ENCODE measurements at regions not wholly inside any gene's neighbourhood (a gene's known extent, or its start where the extent isn't known, plus 50 kb on each side); places are given as distances from the start of the nearest gene placed in this dataset.

GRCh38 chr16:87043231-87044031, 273.8 kb downstream of the C16orf95 start:
- H3K4me2 ChIP-seq (ENCODE audit: control insufficient read depth, insufficient read depth), result no peak overlapping the region
- no peaks in the 10 kb centered on the region for H4K20me1 ChIP-seq (ENCODE audit: control insufficient read depth, insufficient read depth)
- ChIA-PET CTCF (interaction anchor here (1.8 kb wide), 1 partner anchor 34 kb away, joined by 5 read pairs; no protein-coding TSS in a partner anchor), POLR2A (no interaction called here), RAD21 (ENCODE audit: unreplicated experiment) (no interaction called here), SMC1A (ENCODE audit: uncharacterized antibody, unreplicated experiment) (no interaction called here)
- DNase-seq (ENCODE audit: low read depth, low spot score), result no peak
- no peak for ATAC-seq
- no peak overlapping the region for H3K9ac ChIP-seq (ENCODE audit: control insufficient read depth, insufficient read depth, low read length)
- in situ Hi-C loops (cut with MboI), result no loop called here
- TF ChIP-seq SIN3A (IDR thresholded peaks at IDR 0.05; ENCODE audit: low read depth, low read length) (no peak), EP300 (IDR thresholded peaks at IDR 0.05; ENCODE audit: borderline replicate concordance in 1 of 2, control insufficient read depth in 1 of 2, low read depth in 2 of 2, low read length in 2 of 2) (no peak), HSF1 (IDR thresholded peaks at IDR 0.05; ENCODE audit: low read depth, low read length) (no peak), HDGF (IDR thresholded peaks at IDR 0.05) (no peak), SRF (IDR thresholded peaks at IDR 0.05; ENCODE audit: low read depth in 2 of 2, low read length in 2 of 2) (no peak)
- H3K27ac ChIP-seq (ENCODE audit: control insufficient read depth, insufficient read depth), result no peak overlapping the region
- intact Hi-C loops (cut with micrococcal nuclease; ENCODE audit: unreplicated experiment), result no loop called here
- FAIRE-seq, result no peak
- no peak overlapping the region for H2AFZ ChIP-seq (ENCODE audit: control insufficient read depth, low read depth, low read length)
- BruUV-seq (replicated peaks), result no TSS peak
- no peaks in the 10 kb centered on the region for H3K9me3 ChIP-seq (replicated peaks; ENCODE audit: control insufficient read depth, insufficient read depth, low read length)
- 24% methylated on average over 20 of the region's 20 CpGs for WGBS (ENCODE audit: insufficient coverage, insufficient replicate concordance, low lambda C conversion rate, missing lambda C conversion rate)
- H3K36me3 ChIP-seq (ENCODE audit: control insufficient read depth in 2 of 2, insufficient read depth in 2 of 2, low read length in 1 of 2), result no peaks in the 10 kb centered on the region
- H3K79me2 ChIP-seq (ENCODE audit: control insufficient read depth, insufficient read depth, low read length), result no peaks in the 10 kb centered on the region
- no peaks in the 10 kb centered on the region for H3K4me1 ChIP-seq (ENCODE audit: control insufficient read depth, insufficient read depth, low read length)
- no peaks in the 10 kb centered on the region for H3K27me3 ChIP-seq (replicated peaks in 1 of 2; ENCODE audit: control insufficient read depth in 2 of 2, insufficient read depth in 2 of 2, low read length in 1 of 2)
- no peak overlapping the region for H3K4me3 ChIP-seq

- no peaks in the 10 kb centered on the region for H3K27me3 ChIP-seq (replicated peaks in 1 of 2; ENCODE audit: control insufficient read depth in 2 of 2, insufficient read depth in 2 of 2, low read length in 1 of 2)
- SMC1A ChIA-PET (ENCODE audit: uncharacterized antibody, unreplicated experiment), result no interaction called here
- no peak overlapping the region for H3K4me2 ChIP-seq (ENCODE audit: control insufficient read depth, insufficient read depth)
- no peaks in the 10 kb centered on the region for H4K20me1 ChIP-seq (ENCODE audit: control insufficient read depth, insufficient read depth)
- FAIRE-seq, result no peak
- RAD21 ChIA-PET (ENCODE audit: unreplicated experiment), result no interaction called here
- no peak overlapping the region for H3K9ac ChIP-seq (ENCODE audit: control insufficient read depth, insufficient read depth, low read length)
- no peak for DNase-seq (ENCODE audit: low read depth, low spot score)
- no peak for TF ChIP-seq ATF3 (IDR thresholded peaks at IDR 0.05; ENCODE audit: borderline replicate concordance, extremely low read depth, low read depth, low read length)
- TF ChIP-seq ESRRA (IDR thresholded peaks at IDR 0.05; ENCODE audit: low read length), result no peak
- TF ChIP-seq SUPT20H (IDR thresholded peaks at IDR 0.05; ENCODE audit: borderline replicate concordance, control insufficient read depth, low read depth, low read length), result no peak
- TF ChIP-seq HDAC2 (IDR thresholded peaks at IDR 0.05), result no peak
- TF ChIP-seq CHD2 (IDR thresholded peaks at IDR 0.05; ENCODE audit: borderline replicate concordance, low read depth, low read length), result no peak
- no peaks in the 10 kb centered on the region for H3K79me2 ChIP-seq (ENCODE audit: control insufficient read depth, insufficient read depth, low read length)
- no peaks in the 10 kb centered on the region for H3K9me3 ChIP-seq (replicated peaks; ENCODE audit: control insufficient read depth, insufficient read depth, low read length)
- intact Hi-C loops (cut with micrococcal nuclease; ENCODE audit: unreplicated experiment) (no loop called here), in situ Hi-C loops (cut with MboI) (no loop called here)
- CTCF ChIA-PET, result interaction anchor here (1.8 kb wide), 1 partner anchor 34 kb away, joined by 5 read pairs; no protein-coding TSS in a partner anchor
- POLR2A ChIA-PET, result no interaction called here
- H2AFZ ChIP-seq (ENCODE audit: control insufficient read depth, low read depth, low read length), result no peak overlapping the region
- no peaks in the 10 kb centered on the region for H3K36me3 ChIP-seq (ENCODE audit: control insufficient read depth in 2 of 2, insufficient read depth in 2 of 2, low read length in 1 of 2)
- 52% methylated on average over 8 of the region's 8 CpGs for WGBS (ENCODE audit: insufficient coverage, insufficient replicate concordance, low lambda C conversion rate, missing lambda C conversion rate)
- no peak for ATAC-seq
- BruUV-seq (replicated peaks), result no TSS peak
- H3K4me3 ChIP-seq, result no peak overlapping the region
- no peaks in the 10 kb centered on the region for H3K4me1 ChIP-seq (ENCODE audit: control insufficient read depth, insufficient read depth, low read length)
- no peak overlapping the region for H3K27ac ChIP-seq (ENCODE audit: control insufficient read depth, insufficient read depth)
Observed at GRCh38 chr16:87044032-87044382, 273.2 kb downstream of the C16orf95 start.
